ENCODE measurements at regions not wholly inside any gene's neighbourhood (a gene's known extent, or its start where the extent isn't known, plus 50 kb on each side); places are given as distances from the start of the nearest gene placed in this dataset.

- TF ChIP-seq, protein P1, sequence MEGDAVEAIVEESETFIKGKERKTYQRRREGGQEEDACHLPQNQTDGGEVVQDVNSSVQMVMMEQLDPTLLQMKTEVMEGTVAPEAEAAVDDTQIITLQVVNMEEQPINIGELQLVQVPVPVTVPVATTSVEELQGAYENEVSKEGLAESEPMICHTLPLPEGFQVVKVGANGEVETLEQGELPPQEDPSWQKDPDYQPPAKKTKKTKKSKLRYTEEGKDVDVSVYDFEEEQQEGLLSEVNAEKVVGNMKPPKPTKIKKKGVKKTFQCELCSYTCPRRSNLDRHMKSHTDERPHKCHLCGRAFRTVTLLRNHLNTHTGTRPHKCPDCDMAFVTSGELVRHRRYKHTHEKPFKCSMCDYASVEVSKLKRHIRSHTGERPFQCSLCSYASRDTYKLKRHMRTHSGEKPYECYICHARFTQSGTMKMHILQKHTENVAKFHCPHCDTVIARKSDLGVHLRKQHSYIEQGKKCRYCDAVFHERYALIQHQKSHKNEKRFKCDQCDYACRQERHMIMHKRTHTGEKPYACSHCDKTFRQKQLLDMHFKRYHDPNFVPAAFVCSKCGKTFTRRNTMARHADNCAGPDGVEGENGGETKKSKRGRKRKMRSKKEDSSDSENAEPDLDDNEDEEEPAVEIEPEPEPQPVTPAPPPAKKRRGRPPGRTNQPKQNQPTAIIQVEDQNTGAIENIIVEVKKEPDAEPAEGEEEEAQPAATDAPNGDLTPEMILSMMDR (IDR thresholded peaks at IDR 0.05): no peak
- TF ChIP-seq POLR2A (IDR thresholded peaks at IDR 0.05) (no peak), EP300 (IDR thresholded peaks at IDR 0.05) (no peak)
Observed at GRCh38 chr14:89641495-89642175, 224.6 kb upstream of the FOXN3 start.

All from suprapubic skin (tissue), 3 donors.